ENCODE measurements at regions not wholly inside any gene's neighbourhood (a gene's known extent, or its start where the extent isn't known, plus 50 kb on each side); places are given as distances from the start of the nearest gene placed in this dataset.

- no peak for DNase-seq
These were observed 602.6 kb upstream of the ADAMTS16 start for GRCh38 chr5:4537489-4537888.

GRCh38 chr5:4540375-4541173 lies 599.6 kb upstream of the ADAMTS16 start:
- no peak for DNase-seq

- DNase-seq, result no peak
These were observed 598.8 kb upstream of the ADAMTS16 start for GRCh38 chr5:4541334-4541733.

GRCh38 chr5:4542145-4542778 lies 597.9 kb upstream of the ADAMTS16 start:
- DNase-seq, result no peak

GRCh38 chr5:4544049-4544670 lies 596.0 kb upstream of the ADAMTS16 start:
- DNase-seq, result no peak

- DNase-seq, result no peak
These were observed 592.6 kb upstream of the ADAMTS16 start for GRCh38 chr5:4547547-4547946.

- DNase-seq, result no peak
These were observed 591.8 kb upstream of the ADAMTS16 start for GRCh38 chr5:4548341-4548740.

- DNase-seq, result no peak
These were observed 590.8 kb upstream of the ADAMTS16 start for GRCh38 chr5:4549351-4549750.

- no peak for DNase-seq
These were observed 589.1 kb upstream of the ADAMTS16 start for GRCh38 chr5:4551034-4551433.

GRCh38 chr5:4553130-4553529 lies 587.0 kb upstream of the ADAMTS16 start:
- no peak for DNase-seq

GRCh38 chr5:4553978-4554377 lies 586.2 kb upstream of the ADAMTS16 start:
- DNase-seq, result no peak

- DNase-seq, result no peak
These were observed 584.3 kb upstream of the ADAMTS16 start for GRCh38 chr5:4555725-4556285.

GRCh38 chr5:4561403-4561802 lies 578.7 kb upstream of the ADAMTS16 start:
- DNase-seq, result no peak

- DNase-seq, result no peak
These were observed 576.7 kb upstream of the ADAMTS16 start for GRCh38 chr5:4563400-4563799.

GRCh38 chr5:4570047-4570995 lies 569.8 kb upstream of the ADAMTS16 start:
- DNase-seq, result no peak

- DNase-seq, result no peak
These were observed 568.7 kb upstream of the ADAMTS16 start for GRCh38 chr5:4571248-4571948.

- DNase-seq, result peak; percentile 34
These were observed 567.6 kb upstream of the ADAMTS16 start for GRCh38 chr5:4572311-4573100.

GRCh38 chr5:4575608-4576007 lies 564.5 kb upstream of the ADAMTS16 start:
- no peak for DNase-seq

GRCh38 chr5:4576161-4576748 lies 563.9 kb upstream of the ADAMTS16 start:
- DNase-seq, result peak; percentile 59

GRCh38 chr5:4576908-4577307 lies 563.2 kb upstream of the ADAMTS16 start:
- no peak for DNase-seq

Data from hindlimb muscle (tissue), 1 donor.